ENCODE measurements at regions not wholly inside any gene's neighbourhood (a gene's known extent, or its start where the extent isn't known, plus 50 kb on each side); places are given as distances from the start of the nearest gene placed in this dataset.

GRCh38 chr2:221286406-221286805 lies 285.7 kb downstream of the EPHA4 start:
- Mint-ChIP-seq H3K4me1 (peaks cover 23 to 24% of the 10 kb centered on the region in 2 experiments), H3K27ac (no peak overlapping the region), H3K4me3 (no peak overlapping the region), H3K27me3 (ENCODE audit: low read depth) (no peaks in the 10 kb centered on the region), H3K9me3 (no peaks in the 10 kb centered on the region), H3K36me3 (ENCODE audit: insufficient read depth in 1 of 3, low read depth in 3 of 3) (no peaks in the 10 kb centered on the region)
- no peak overlapping the region for H3K4me2 ChIP-seq (ENCODE audit: insufficient read depth, insufficient read length, low read length)
- H3T11ph ChIP-seq (ENCODE audit: low read length) = no peak overlapping the region
- no peak overlapping the region for H2BK120ac ChIP-seq (ENCODE audit: low read depth, low read length, poor library complexity, severe bottlenecking)
- H2BK5ac ChIP-seq (ENCODE audit: insufficient read length, low read length) = no peak overlapping the region
- no peaks in the 10 kb centered on the region for H3K27me3 ChIP-seq (ENCODE audit: insufficient read depth, low read length)
- no peak overlapping the region for H2BK12ac ChIP-seq (ENCODE audit: insufficient read length, low read depth, low read length)
- no peak overlapping the region for H3K4ac ChIP-seq (ENCODE audit: low read depth, low read length)
- DNase-seq = no peak
- no peak overlapping the region for H3K23ac ChIP-seq (ENCODE audit: insufficient read length, low read depth, low read length)
- H3K56ac ChIP-seq (ENCODE audit: insufficient read length, low read depth, low read length) = no peak overlapping the region
- no peak overlapping the region for H3K9ac ChIP-seq (ENCODE audit: extremely low read depth, insufficient read length, low read length)
- TF ChIP-seq CTCF (conservative IDR thresholded peaks at IDR 0.05) = no peak
- H3K9me3 ChIP-seq (ENCODE audit: control insufficient read depth, low read depth, low read length) = no peaks in the 10 kb centered on the region
- H3K27ac ChIP-seq (ENCODE audit: insufficient read length, low read depth, low read length) = no peak overlapping the region
- H2BK15ac ChIP-seq (ENCODE audit: low read depth, low read length) = no peak overlapping the region
- no peak overlapping the region for H4K91ac ChIP-seq (ENCODE audit: insufficient read length, low read depth, low read length)
- no peak overlapping the region for H2AFZ ChIP-seq (ENCODE audit: low read length)
- H2AK5ac ChIP-seq (ENCODE audit: insufficient read length, low read length) = no peak overlapping the region
- H4K5ac ChIP-seq (ENCODE audit: insufficient read length, low read depth, low read length) = no peak overlapping the region
- H3K79me2 ChIP-seq (ENCODE audit: insufficient read depth, low read length) = no peaks in the 10 kb centered on the region
- no peaks in the 10 kb centered on the region; the same call in 1 of the 2 replicates for H3K4me1 ChIP-seq (ENCODE audit: insufficient read depth, low read length)
- no peak overlapping the region for H3K18ac ChIP-seq (ENCODE audit: insufficient read length, low read depth, low read length)
- H2BK20ac ChIP-seq (ENCODE audit: low read depth, low read length, poor library complexity, severe bottlenecking) = no peak overlapping the region
- no peaks in the 10 kb centered on the region for H4K20me1 ChIP-seq (ENCODE audit: control insufficient read depth, insufficient read depth, insufficient read length)
- H4K8ac ChIP-seq (replicated peaks; ENCODE audit: insufficient read length, low read depth, low read length) = no peak overlapping the region
- no peak overlapping the region for H3K14ac ChIP-seq (ENCODE audit: insufficient read depth, low read length)
- no peaks in the 10 kb centered on the region for H3K23me2 ChIP-seq (ENCODE audit: insufficient read length, low read depth, low read length, poor library complexity, severe bottlenecking)
- H3K79me1 ChIP-seq (ENCODE audit: insufficient read depth, low read depth, low read length, poor library complexity, severe bottlenecking) = no peaks in the 10 kb centered on the region
